ENCODE measurements at regions not wholly inside any gene's neighbourhood (a gene's known extent, or its start where the extent isn't known, plus 50 kb on each side); places are given as distances from the start of the nearest gene placed in this dataset.
A peak's percentile ranks its signal among the peaks of the same experiment; 100 is the strongest.

- H3K79me2 ChIP-seq (ENCODE audit: insufficient read depth, low read length), result no peaks in the 10 kb centered on the region
- intact Hi-C loops (cut with micrococcal nuclease), result no loop called here
- H3K4me3 ChIP-seq (replicated peaks in 1 of 3; ENCODE audit: low read depth in 2 of 3, low read length in 3 of 3), result no peak overlapping the region
- no peak overlapping the region for H3K9ac ChIP-seq (ENCODE audit: insufficient read depth, low read length, poor library complexity, severe bottlenecking)
- no peak overlapping the region for H3K27ac ChIP-seq (ENCODE audit: low read depth in 1 of 2, low read length in 2 of 2)
- WGBS (ENCODE audit: insufficient coverage), result 100% methylated on average over 2 of the region's 5 CpGs
- H3K27me3 ChIP-seq (ENCODE audit: control insufficient read depth in 2 of 2, insufficient read depth in 2 of 2, low read length in 2 of 2), result no peaks in the 10 kb centered on the region
- Mint-ChIP-seq H3K4me1 (peaks cover 27% of the 10 kb centered on the region), H3K36me3 (no peaks in the 10 kb centered on the region), H3K4me3 (no peak overlapping the region), H3K27me3 (ENCODE audit: low read depth in 3 of 3) (no peaks in the 10 kb centered on the region), H3K27ac (peak overlapping the region in 1 of 7 donors; percentile 28), H3K9me3 (no peaks in the 10 kb centered on the region)
- DNase-seq, result no peak
- no peaks in the 10 kb centered on the region for H3K36me3 ChIP-seq (replicated peaks in 1 of 2; ENCODE audit: control insufficient read depth in 1 of 2, insufficient read depth in 2 of 2, low read length in 2 of 2)
- H3K4me1 ChIP-seq (ENCODE audit: control insufficient read depth in 1 of 2, insufficient read depth in 2 of 2, low read length in 2 of 2), result peaks cover 22 to 23% of the 10 kb centered on the region in 2 donors
- H4K20me1 ChIP-seq (ENCODE audit: insufficient read depth, low read length), result no peaks in the 10 kb centered on the region
- no peak overlapping the region for H2AFZ ChIP-seq (ENCODE audit: insufficient read depth, low read depth, low read length, poor library complexity, severe bottlenecking)
- no peak for TF ChIP-seq CTCF (IDR thresholded peaks at IDR 0.05)
- H3K9me3 ChIP-seq (replicated peaks in 1 of 2; ENCODE audit: control insufficient read depth in 1 of 2, insufficient read depth in 1 of 2, low read length in 2 of 2), result no peaks in the 10 kb centered on the region
- H3K4me2 ChIP-seq (replicated peaks; ENCODE audit: extremely low read depth, low read length, poor library complexity, severe bottlenecking), result no peak overlapping the region
These were observed 53.6 kb upstream of the EPCAM start for GRCh38 chr2:47315475-47315874.

- Histone ChIP-seq H3K4me2 (replicated peaks; ENCODE audit: extremely low read depth, low read length, poor library complexity, severe bottlenecking) (no peak overlapping the region), H3K27me3 (ENCODE audit: control insufficient read depth in 2 of 2, insufficient read depth in 2 of 2, low read length in 2 of 2) (no peaks in the 10 kb centered on the region), H3K9me3 (replicated peaks in 1 of 2; ENCODE audit: control insufficient read depth in 1 of 2, insufficient read depth in 1 of 2, low read length in 2 of 2) (no peaks in the 10 kb centered on the region), H3K79me2 (ENCODE audit: insufficient read depth, low read length) (no peaks in the 10 kb centered on the region), H4K20me1 (ENCODE audit: insufficient read depth, low read length) (no peaks in the 10 kb centered on the region), H3K27ac (ENCODE audit: low read depth in 1 of 2, low read length in 2 of 2) (no peak overlapping the region), H3K36me3 (replicated peaks in 1 of 2; ENCODE audit: control insufficient read depth in 1 of 2, insufficient read depth in 2 of 2, low read length in 2 of 2) (no peaks in the 10 kb centered on the region), H3K9ac (ENCODE audit: insufficient read depth, low read length, poor library complexity, severe bottlenecking) (no peak overlapping the region), H3K4me3 (replicated peaks in 1 of 3; ENCODE audit: low read depth in 2 of 3, low read length in 3 of 3) (no peak overlapping the region), H3K4me1 (ENCODE audit: control insufficient read depth in 1 of 2, insufficient read depth in 2 of 2, low read length in 2 of 2) (peaks cover 40% of the 10 kb centered on the region in 2 donors), H2AFZ (ENCODE audit: insufficient read depth, low read depth, low read length, poor library complexity, severe bottlenecking) (no peak overlapping the region)
- no CpG with 5 or more reads among the region's 2 CpGs for WGBS (ENCODE audit: insufficient coverage)
- Mint-ChIP-seq H3K27ac (peak overlapping the region in 1 of 7 donors; percentile 12), H3K36me3 (no peaks in the 10 kb centered on the region), H3K4me1 (peaks cover 45% of the 10 kb centered on the region), H3K4me3 (no peak overlapping the region), H3K9me3 (no peaks in the 10 kb centered on the region), H3K27me3 (ENCODE audit: low read depth in 3 of 3) (no peaks in the 10 kb centered on the region)
- no peak for TF ChIP-seq CTCF (IDR thresholded peaks at IDR 0.05)
- intact Hi-C loops (cut with micrococcal nuclease), result loop anchor here in 1 of 2 donors (5.0 kb wide), 1 partner anchor 41 kb away; no protein-coding TSS in a partner anchor
- no peak for DNase-seq
These were observed 55.4 kb upstream of the EPCAM start for GRCh38 chr2:47313728-47314127.

All from CD14-positive monocyte (primary cell).